Endothelial cell (in vitro differentiated cells): ENCODE measurements at regions not wholly inside any gene's neighbourhood (a gene's known extent, or its start where the extent isn't known, plus 50 kb on each side); places are given as distances from the start of the nearest gene placed in this dataset.

Experiments used
- DNase-seq: peaks from one replicate; pipeline ENCODE4 v3.0.0; 2021; ENCODE audit warnings: low spot score
- H3K27ac Mint-ChIP-seq: one replicate; pipeline ENCODE4 v1.8.0; 2021; ENCODE audit warnings: mixed read lengths, inconsistent platforms; ENCODE audit not compliant: unreplicated experiment
- H3K27me3 Mint-ChIP-seq: one replicate; pipeline ENCODE4 v1.8.0; 2021; ENCODE audit warnings: mild to moderate bottlenecking, moderate library complexity, mixed read lengths, inconsistent platforms; ENCODE audit not compliant: unreplicated experiment
- H3K36me3 Mint-ChIP-seq: one replicate; pipeline ENCODE4 v1.8.0; 2021; ENCODE audit warnings: mild to moderate bottlenecking, low read depth, mixed read lengths, inconsistent platforms; ENCODE audit not compliant: unreplicated experiment
- H3K4me1 Mint-ChIP-seq: one replicate; pipeline ENCODE4 v1.8.0; 2021; ENCODE audit warnings: mild to moderate bottlenecking, mixed read lengths, inconsistent platforms; ENCODE audit not compliant: unreplicated experiment
- H3K4me3 Mint-ChIP-seq: one replicate; pipeline ENCODE4 v1.8.0; 2021; ENCODE audit warnings: mild to moderate bottlenecking, mixed read lengths, inconsistent platforms; ENCODE audit not compliant: unreplicated experiment
- H3K9me3 Mint-ChIP-seq: one replicate; pipeline ENCODE4 v1.8.0; 2021; ENCODE audit warnings: mixed read lengths, inconsistent platforms; ENCODE audit not compliant: unreplicated experiment
- TF ChIP-seq, protein P1 (sequence below): fragments of 200-600 bp; sonication (generic); IDR thresholded peaks from one replicate; pipeline ENCODE4 v1.5.0; 2021; ENCODE audit warnings: antibody characterized with exemption; ENCODE audit not compliant: unreplicated experiment

DNA sequence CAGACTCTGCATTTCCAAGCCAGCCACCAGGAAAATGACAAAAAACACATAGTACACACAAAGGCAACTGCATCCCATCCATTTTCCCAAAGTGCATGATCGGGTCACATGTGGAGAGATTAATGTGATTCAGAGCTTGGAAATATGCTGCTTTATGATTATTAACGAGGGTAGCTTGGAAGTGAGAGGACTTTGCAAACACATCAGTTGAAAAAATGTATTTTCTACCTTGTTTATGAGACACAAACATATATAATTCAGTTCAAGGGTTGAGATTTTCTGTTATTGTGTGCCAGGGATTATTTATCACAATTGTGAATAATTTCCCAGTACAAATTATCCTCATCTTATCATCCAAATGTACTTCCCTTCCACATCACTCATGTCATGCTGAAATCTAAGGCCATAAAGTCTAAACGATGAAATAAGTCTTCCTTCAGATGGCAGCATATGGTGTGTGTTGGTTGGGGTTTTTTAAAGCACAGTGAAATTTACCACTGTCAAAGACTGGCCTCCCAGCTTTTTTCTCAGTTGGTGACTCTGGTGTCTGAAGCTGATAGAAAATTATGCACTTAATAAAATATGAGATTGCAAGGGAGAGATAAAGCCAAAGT lies 104.7 kb upstream of the ADAMTS18 start:
- no peaks in the 10 kb centered on the region for H3K4me1 Mint-ChIP-seq
- TF ChIP-seq, protein P1, sequence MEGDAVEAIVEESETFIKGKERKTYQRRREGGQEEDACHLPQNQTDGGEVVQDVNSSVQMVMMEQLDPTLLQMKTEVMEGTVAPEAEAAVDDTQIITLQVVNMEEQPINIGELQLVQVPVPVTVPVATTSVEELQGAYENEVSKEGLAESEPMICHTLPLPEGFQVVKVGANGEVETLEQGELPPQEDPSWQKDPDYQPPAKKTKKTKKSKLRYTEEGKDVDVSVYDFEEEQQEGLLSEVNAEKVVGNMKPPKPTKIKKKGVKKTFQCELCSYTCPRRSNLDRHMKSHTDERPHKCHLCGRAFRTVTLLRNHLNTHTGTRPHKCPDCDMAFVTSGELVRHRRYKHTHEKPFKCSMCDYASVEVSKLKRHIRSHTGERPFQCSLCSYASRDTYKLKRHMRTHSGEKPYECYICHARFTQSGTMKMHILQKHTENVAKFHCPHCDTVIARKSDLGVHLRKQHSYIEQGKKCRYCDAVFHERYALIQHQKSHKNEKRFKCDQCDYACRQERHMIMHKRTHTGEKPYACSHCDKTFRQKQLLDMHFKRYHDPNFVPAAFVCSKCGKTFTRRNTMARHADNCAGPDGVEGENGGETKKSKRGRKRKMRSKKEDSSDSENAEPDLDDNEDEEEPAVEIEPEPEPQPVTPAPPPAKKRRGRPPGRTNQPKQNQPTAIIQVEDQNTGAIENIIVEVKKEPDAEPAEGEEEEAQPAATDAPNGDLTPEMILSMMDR: no peak
- DNase-seq: no peak
- no peak overlapping the region for H3K4me3 Mint-ChIP-seq
- no peak overlapping the region for H3K27ac Mint-ChIP-seq
- H3K9me3 Mint-ChIP-seq: no peaks in the 10 kb centered on the region
- peaks cover 3% of the 10 kb centered on the region for H3K27me3 Mint-ChIP-seq
- H3K36me3 Mint-ChIP-seq: no peaks in the 10 kb centered on the region

DNA sequence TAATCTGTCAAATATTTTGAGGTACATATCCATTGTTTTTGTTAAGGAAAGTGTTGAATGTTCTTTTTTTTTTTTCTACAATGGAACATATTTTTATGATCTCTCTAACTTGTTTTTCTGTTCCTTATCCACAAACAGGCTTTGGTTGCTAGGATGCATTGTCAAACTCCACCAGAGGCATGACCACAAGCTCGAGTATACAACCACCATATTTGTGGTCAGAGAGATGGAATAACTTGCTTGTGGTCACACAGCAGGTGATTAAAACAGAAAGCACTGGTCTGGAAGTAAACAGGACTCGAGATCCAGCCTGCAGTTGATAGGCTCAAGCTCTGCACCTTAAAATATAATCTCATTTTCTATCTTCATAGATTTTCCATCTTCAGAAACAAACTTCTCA lies 105.8 kb upstream of the ADAMTS18 start:
- Mint-ChIP-seq H3K4me3 (no peak overlapping the region), H3K9me3 (no peaks in the 10 kb centered on the region), H3K36me3 (no peaks in the 10 kb centered on the region), H3K27me3 (peaks cover 3% of the 10 kb centered on the region), H3K27ac (no peak overlapping the region), H3K4me1 (no peaks in the 10 kb centered on the region)
- no peak for DNase-seq
- TF ChIP-seq, protein P1: no peak

DNA sequence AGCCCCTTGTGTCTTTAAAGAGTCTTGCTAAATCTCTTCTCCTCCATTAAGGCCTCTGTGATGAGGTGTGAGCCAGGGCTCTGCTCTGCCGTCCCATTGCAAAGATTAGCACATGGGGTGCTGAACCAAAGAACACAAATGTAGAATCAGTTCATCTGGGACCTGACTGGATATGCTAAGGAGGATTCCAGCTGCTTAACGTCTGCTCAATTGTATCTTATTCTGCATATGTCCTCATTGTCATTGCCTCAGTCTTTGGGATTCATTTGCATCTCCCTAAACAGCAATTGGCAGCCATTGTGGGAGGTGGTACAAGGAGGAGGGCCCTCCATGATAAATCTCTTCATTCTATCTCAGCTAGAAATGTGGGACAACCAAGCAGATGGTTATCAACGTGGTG lies 106.3 kb upstream of the ADAMTS18 start:
- Mint-ChIP-seq H3K4me3 (no peak overlapping the region), H3K27me3 (peaks cover 3% of the 10 kb centered on the region), H3K9me3 (no peaks in the 10 kb centered on the region), H3K36me3 (no peaks in the 10 kb centered on the region), H3K4me1 (no peaks in the 10 kb centered on the region), H3K27ac (no peak overlapping the region)
- DNase-seq: no peak
- TF ChIP-seq, protein P1: no peak

DNA sequence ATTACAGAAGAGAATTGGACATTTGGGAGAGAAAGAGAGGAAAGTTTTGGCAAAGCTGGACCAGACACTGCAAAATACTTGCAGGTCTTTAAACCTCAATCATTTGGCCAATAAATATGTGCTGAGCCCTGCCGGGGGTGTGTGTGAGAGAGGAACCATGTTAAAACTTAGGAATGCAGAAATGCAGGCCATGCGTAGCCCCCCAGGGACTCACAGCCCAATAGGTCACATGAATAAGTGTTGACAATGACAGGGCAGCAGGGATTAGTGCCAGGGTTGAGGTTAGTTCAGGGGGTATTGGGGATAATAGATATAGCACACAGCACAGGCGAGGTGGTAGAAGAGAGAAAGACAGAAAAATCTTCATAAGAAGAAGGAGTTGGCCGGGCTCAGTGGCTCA lies 113.3 kb upstream of the ADAMTS18 start:
- DNase-seq: no peak
- H3K9me3 Mint-ChIP-seq: no peaks in the 10 kb centered on the region
- H3K4me1 Mint-ChIP-seq: peaks cover 7% of the 10 kb centered on the region
- H3K4me3 Mint-ChIP-seq: no peak overlapping the region
- no peaks in the 10 kb centered on the region for H3K36me3 Mint-ChIP-seq
- H3K27ac Mint-ChIP-seq: no peak overlapping the region
- peaks cover under 1% of the 10 kb centered on the region for H3K27me3 Mint-ChIP-seq
- TF ChIP-seq, protein P1: no peak

DNA sequence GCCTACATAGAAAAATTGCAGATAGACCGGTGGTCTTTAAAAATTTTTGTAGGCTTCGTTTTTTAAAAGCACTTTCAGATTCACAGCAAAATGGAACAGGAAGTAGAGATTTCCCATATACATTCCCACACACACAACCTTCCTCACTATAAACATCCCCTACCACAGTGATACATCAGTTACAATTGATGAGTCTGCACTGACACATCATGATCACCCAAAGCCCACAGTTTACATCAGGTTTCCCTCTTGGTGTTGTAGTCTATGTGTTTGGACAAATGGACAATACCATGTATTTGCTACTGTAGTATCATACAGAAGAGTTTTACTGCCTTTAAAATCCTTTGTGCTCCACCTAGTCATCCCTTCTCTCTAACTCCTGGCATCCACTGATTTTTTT lies 113.9 kb upstream of the ADAMTS18 start:
- H3K9me3 Mint-ChIP-seq: no peaks in the 10 kb centered on the region

More for the DNA sequence above, 113.9 kb upstream of the ADAMTS18 start:
- TF ChIP-seq, protein P1: no peak
- peaks cover 7% of the 10 kb centered on the region for H3K4me1 Mint-ChIP-seq
- no peak for DNase-seq
- no peaks in the 10 kb centered on the region for H3K36me3 Mint-ChIP-seq
- no peak overlapping the region for H3K4me3 Mint-ChIP-seq
- H3K27me3 Mint-ChIP-seq: no peaks in the 10 kb centered on the region
- H3K27ac Mint-ChIP-seq: no peak overlapping the region
